Activated CD8-positive, alpha-beta memory T cell treated with anti-CD3 and anti-CD28 coated beads, Interleukin-2, amount 50 U/mL, for 1 hour (primary cell): ENCODE measurements at regions not wholly inside any gene's neighbourhood (a gene's known extent, or its start where the extent isn't known, plus 50 kb on each side); places are given as distances from the start of the nearest gene placed in this dataset.

Experiments
- DNase-seq: peaks from one replicate; pipeline ENCODE4 v3.0.0-alpha.2; 2020; ENCODE audit errors: extremely low read depth

GRCh38 chr10:63708421-63708820 lies 187.2 kb downstream of the REEP3 start:
- no peak for DNase-seq

GRCh38 chr10:63710703-63711102 lies 189.5 kb downstream of the REEP3 start:
- DNase-seq = no peak

DNA sequence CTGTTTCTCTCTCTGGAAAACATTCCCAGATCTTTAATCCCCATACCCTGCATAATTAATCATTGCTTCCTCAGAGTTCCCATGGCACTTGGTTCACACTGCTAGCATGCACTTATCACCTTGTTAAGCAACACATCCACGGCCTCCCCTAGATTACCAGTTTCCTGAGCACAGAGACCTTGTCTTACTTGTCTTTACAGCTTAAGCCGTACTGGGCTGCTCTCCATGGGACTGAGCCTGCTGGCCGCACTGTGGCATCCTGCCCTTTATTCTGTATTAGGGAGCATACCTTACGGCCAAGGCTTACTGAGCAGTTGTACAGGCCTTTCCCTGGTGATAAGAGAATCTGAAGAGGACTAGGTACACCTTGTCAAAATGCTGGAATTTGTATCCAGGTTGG lies 190.2 kb downstream of the REEP3 start:
- no peak for DNase-seq

DNA sequence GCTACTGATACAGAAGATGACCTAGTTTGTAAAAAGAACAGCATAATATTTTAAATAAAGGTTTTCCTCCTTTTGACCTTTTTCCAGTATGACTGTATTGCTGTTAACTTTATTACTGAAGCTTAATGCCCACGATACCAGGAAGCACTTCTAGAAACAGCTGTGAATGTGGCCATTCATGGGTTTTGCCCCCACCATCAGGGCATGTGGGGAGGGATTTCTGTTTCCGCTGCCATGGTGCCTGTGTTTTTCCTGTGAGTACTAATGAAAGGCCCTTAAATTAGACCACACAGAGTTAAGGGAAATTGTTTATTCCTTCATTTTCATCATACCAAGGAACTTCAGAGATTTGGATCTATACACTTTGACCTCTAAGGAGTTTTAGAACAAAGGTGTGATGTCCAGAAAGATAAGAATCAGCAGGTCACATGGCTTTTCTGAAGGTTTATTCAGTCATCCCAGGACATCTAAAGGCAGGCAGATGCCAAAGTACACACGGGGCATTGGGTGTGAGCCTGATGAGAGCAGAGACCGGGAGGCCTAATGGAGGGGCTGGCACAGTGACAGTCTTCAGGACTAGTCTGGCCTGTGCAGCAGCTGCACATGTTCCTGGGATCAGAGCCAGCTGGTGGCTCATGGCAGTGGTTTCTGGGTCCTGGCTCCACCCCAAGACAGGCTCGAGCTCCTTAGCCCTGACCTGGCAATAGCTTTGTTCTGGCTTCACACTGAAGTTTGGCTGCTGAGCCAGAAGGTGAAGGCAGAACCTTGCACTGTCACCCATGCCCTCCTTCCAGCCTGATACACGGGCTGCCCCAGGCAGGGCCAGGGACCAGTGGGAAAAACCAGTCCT lies 190.9 kb downstream of the REEP3 start:
- no peak for DNase-seq

GRCh38 chr10:63712717-63713115 lies 191.5 kb downstream of the REEP3 start:
- no peak for DNase-seq

- DNase-seq = no peak
These were observed 192.3 kb downstream of the REEP3 start for GRCh38 chr10:63713191-63714144.

DNA sequence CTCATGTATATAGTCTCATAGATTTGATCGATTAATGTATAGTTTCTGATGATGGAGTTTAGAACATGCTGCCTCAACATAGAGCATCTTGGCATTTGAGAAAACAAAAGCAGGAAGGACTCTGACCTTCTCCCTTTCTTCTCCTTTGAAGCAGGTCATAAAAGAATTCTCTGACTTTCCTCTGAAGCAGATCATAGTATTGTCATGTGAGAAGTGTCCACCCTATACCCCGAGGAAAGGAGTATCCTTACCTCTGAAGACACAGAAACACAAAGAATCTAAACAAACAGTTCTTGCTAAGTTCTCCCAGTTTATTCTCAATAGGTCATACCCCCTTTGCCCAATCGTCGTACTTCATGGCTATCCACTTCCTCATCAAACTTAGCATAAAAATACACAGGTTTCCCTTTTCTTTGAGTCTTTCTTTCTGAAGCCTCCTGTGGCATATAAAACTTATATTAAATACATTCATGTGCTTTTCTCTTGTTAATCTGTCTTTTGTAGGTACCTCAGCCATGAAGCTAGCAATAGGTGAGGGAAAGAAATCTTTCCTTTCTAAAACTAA lies 194.9 kb downstream of the REEP3 start:
- no peak for DNase-seq

DNA sequence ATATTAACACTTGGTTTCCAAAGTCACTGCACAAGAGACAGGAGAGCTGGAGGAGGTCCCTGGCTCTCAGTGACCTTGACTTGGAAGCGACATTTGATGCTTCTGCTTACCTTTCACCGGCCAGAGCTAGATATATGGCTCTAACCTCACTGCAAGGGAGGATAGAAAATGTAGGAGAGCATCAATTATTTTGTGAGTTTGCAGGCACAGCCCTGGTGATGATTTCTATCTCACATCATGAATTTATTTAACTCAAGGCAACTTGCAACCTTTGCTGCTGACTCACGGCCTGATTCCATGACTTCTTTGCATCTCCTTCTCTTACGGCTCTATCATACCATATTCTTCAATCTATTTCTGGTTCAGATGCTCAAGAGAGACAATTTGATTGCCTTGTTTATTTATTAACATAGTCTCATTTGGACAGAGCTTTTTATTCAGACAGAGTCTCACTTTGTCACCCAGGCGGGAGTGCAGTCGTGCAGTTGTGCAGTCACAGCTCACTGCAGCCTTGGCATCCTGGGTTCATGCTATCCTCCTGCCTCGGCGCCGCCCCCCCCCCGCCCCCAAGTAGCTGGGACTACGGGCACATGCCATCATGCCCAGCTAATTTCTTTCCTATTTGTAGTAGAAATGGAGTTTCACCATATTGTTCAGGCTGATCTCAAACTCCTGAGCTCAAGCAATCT lies 196.0 kb downstream of the REEP3 start:
- no peak for DNase-seq

- no peak for DNase-seq
These were observed 196.8 kb downstream of the REEP3 start for GRCh38 chr10:63718006-63718405.

DNA sequence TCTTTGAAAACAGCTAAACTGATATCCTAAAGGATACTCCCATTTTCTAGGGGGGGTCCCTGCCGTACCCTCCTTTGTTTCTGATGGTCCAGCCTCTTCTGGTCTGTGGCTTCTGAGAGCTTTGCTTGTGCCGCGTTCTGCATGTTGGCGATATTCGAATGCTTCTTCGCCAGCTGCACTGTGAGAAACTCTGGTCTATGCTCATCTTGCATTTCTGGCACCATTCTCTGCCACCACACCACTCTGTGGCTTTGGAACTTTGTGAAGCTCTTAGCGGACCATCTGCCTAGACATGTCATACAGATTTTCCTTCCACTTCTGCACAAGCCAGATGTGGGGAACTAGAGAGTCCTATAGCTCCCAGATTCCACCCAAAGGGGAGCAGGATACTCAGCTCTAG lies 197.2 kb downstream of the REEP3 start:
- no peak for DNase-seq

GRCh38 chr10:63719226-63719856 lies 198.1 kb downstream of the REEP3 start:
- DNase-seq = no peak

DNA sequence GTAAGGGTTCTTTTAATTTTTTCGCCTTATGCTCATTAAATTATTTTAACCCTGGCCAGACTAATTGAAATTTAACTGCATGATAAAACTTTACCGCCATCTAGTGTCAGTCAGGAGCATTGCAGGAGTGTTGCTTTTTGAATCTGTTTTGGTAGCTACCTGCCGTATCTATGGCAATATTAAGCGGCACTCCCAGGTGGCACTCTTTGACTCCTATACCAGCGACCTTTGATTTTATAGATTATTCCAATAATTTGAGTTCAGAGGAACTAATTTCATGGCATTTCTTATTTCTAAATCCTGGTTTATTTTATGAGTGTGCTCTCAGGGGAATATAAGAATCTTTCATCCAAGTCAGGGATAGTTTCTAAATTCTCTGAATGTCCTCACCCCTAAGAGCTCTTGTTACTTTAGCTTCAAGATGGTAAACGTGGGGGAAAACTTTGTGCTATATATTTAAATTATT lies 198.9 kb downstream of the REEP3 start:
- DNase-seq = peak; percentile 5

GRCh38 chr10:63720676-63721075 lies 199.5 kb downstream of the REEP3 start:
- no peak for DNase-seq

DNA sequence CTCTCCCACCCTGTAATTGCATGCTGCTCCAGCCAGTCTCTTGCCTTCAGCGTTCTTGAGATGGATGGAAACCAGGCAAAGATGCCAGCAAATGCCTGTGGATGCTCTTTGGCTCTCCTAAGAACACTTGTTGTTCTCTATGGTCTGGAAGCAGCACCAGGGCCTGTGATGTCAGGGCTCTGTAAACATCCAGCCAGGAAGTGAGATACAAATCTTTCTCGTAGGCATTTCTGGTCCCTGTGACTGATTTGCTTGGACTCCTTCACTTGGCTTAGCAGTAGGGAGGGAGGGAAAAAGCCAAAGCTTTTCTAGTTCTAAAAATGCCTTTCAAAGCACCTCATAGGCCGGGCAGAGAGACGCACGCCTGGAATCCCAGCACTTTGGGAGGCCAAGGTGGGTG lies 201.3 kb downstream of the REEP3 start:
- DNase-seq = no peak

GRCh38 chr10:63723320-63723719 lies 202.1 kb downstream of the REEP3 start:
- DNase-seq = no peak

DNA sequence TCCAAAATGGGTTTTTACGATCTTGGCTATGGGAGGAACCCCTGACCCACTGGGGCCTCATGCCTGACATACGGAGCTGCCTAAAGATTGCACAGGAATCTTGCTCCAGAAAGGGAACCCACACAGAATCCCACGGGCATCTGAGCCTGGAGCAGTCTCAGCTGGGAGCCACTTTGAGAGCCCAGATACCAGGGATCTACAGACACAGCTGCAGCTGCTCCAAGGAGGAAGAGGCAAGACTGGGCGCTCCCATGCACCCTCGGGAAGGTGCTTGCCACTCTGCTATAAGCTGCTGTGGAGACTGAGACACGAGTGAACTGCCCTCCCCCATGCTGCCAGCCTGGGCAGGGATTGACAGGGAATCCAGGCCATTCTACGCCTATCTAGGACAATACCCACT lies 202.5 kb downstream of the REEP3 start:
- DNase-seq = no peak

DNA sequence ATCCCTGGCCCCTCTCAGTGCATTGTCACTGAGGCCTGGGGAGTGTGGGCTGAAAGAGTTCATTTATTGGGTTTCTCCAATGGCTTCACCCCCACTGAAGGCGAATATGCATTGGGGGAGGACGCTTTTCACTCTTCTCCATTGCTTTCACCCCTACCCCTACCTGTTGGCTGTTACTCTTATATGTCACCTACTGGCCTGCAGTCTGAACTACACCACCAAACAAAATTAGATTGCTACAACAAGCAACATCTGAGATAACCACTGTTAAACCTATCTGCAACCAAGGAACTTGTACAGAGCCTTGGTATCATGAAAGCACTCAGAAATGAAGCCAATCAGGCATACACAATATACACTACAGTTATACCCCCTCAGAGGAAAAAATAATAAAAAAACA lies 203.7 kb downstream of the REEP3 start:
- no peak for DNase-seq

DNA sequence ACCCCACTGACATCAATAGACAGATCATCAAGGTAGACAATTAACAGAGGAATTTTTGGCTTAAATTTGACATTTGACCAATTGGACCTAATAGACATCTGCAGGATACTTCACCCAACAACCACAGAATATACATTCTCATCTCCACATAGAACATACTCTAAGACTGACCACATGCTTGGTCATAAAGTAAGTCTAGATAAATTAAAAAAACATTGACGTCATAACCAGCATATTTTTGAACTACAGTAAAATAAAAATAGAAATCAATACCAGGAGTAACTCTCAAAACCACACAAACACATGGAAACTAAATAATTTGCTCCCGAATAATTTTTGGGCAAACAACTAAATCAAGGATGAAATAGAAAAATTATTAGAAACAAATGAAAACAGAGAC lies 205.7 kb downstream of the REEP3 start:
- DNase-seq = no peak

- no peak for DNase-seq
These were observed 206.4 kb downstream of the REEP3 start for GRCh38 chr10:63727636-63728035.

- no peak for DNase-seq
These were observed 214.1 kb downstream of the REEP3 start for GRCh38 chr10:63735305-63735704.

DNA sequence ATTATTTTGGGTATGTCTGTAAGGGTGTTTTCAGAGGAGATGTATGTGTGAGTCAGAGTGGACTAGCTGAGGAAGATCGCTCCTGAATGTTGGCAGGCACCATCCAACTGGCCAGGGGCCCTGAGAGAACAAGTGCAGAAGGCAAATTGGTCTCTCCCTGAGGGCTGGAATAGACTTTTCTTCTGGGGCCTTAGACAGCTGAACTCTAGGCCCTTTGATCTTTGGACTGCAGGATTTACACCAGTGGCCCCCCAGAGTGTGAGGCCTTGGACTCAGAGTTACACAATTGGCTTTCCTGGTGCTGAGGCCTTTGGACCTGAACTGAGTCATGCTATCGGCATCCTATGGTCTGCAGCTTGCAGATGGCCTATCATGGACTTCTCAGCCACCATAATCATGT lies 217.2 kb downstream of the REEP3 start:
- no peak for DNase-seq
